ENCODE measurements at regions not wholly inside any gene's neighbourhood (a gene's known extent, or its start where the extent isn't known, plus 50 kb on each side); places are given as distances from the start of the nearest gene placed in this dataset.
"Not testable (repeated sequence)": the region's sequence is repeated elsewhere in the genome, so short reads cannot be mapped to it uniquely, and the experiment has no call there.

GRCh38 chr7:66454600-66455225 lies 174.0 kb upstream of the KCTD7 start:
- H3K4me3 ChIP-seq (ENCODE audit: low read depth in 1 of 2, low read length in 2 of 2): no peak overlapping the region
- H3K36me3 ChIP-seq (ENCODE audit: control insufficient read depth in 2 of 2, insufficient read depth in 2 of 2, low read length in 1 of 2): no peaks in the 10 kb centered on the region
- no peaks in the 10 kb centered on the region for H3K27me3 ChIP-seq (ENCODE audit: control insufficient read depth in 1 of 2, insufficient read depth in 2 of 2, low read length in 2 of 2)
- H3K9me3 ChIP-seq (ENCODE audit: control insufficient read depth in 2 of 2, insufficient read depth in 1 of 2, low read depth in 1 of 2, low read length in 1 of 2): no peaks in the 10 kb centered on the region
- H3K27ac ChIP-seq (ENCODE audit: low read depth in 2 of 2, low read length in 1 of 2): no peak overlapping the region
- no peaks in the 10 kb centered on the region for H3K4me1 ChIP-seq (ENCODE audit: control insufficient read depth in 2 of 2, insufficient read depth in 2 of 2, low read length in 1 of 2)
- 91 to 92% methylated on average over 5 of the region's 5 CpGs for WGBS, 2 donors

GRCh38 chr7:66455432-66455831 lies 173.2 kb upstream of the KCTD7 start:
- H3K9me3 ChIP-seq (ENCODE audit: control insufficient read depth in 2 of 2, insufficient read depth in 1 of 2, low read depth in 1 of 2, low read length in 1 of 2); H3K4me1 ChIP-seq (ENCODE audit: control insufficient read depth in 2 of 2, insufficient read depth in 2 of 2, low read length in 1 of 2); H3K27ac ChIP-seq (ENCODE audit: low read depth in 2 of 2, low read length in 1 of 2); H3K27me3 ChIP-seq (ENCODE audit: control insufficient read depth in 1 of 2, insufficient read depth in 2 of 2, low read length in 2 of 2); H3K36me3 ChIP-seq (ENCODE audit: control insufficient read depth in 2 of 2, insufficient read depth in 2 of 2, low read length in 1 of 2); H3K4me3 ChIP-seq (ENCODE audit: low read depth in 1 of 2, low read length in 2 of 2): not testable (repeated sequence)
- WGBS, 2 donors: 86 to 100% methylated on average over 1 of the region's 1 CpG

DNA sequence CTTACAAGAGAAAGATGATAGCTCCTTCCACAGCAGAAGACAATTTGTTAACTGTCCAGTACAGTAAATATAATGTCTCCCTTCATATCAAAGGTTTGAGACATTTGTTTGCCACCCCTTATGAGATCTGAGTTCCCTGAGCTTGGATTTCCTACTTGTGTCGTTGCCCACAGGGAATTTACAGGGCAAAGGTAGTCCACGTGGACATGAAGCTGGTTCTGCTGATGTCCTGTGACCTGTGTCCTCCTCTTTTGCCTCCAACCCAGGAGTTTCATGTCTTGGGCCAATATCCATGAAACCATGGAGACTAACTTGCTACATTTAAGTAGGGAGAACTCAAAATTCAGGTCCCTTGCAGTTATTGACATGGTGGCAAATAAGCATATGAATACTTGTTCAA lies 172.2 kb upstream of the KCTD7 start:
- WGBS, 2 donors: 75 to 86% methylated on average over 2 of the region's 2 CpGs
- H3K4me1 ChIP-seq (ENCODE audit: control insufficient read depth in 2 of 2, insufficient read depth in 2 of 2, low read length in 1 of 2); H3K4me3 ChIP-seq (ENCODE audit: low read depth in 1 of 2, low read length in 2 of 2); H3K27me3 ChIP-seq (ENCODE audit: control insufficient read depth in 1 of 2, insufficient read depth in 2 of 2, low read length in 2 of 2); H3K27ac ChIP-seq (ENCODE audit: low read depth in 2 of 2, low read length in 1 of 2); H3K9me3 ChIP-seq (ENCODE audit: control insufficient read depth in 2 of 2, insufficient read depth in 1 of 2, low read depth in 1 of 2, low read length in 1 of 2); H3K36me3 ChIP-seq (ENCODE audit: control insufficient read depth in 2 of 2, insufficient read depth in 2 of 2, low read length in 1 of 2): not testable (repeated sequence)

- 81 to 82% methylated on average over 4 to 5 of the region's 5 CpGs for WGBS, 2 donors
- H3K27me3 ChIP-seq (ENCODE audit: control insufficient read depth in 1 of 2, insufficient read depth in 2 of 2, low read length in 2 of 2); H3K9me3 ChIP-seq (ENCODE audit: control insufficient read depth in 2 of 2, insufficient read depth in 1 of 2, low read depth in 1 of 2, low read length in 1 of 2); H3K27ac ChIP-seq (ENCODE audit: low read depth in 2 of 2, low read length in 1 of 2); H3K36me3 ChIP-seq (ENCODE audit: control insufficient read depth in 2 of 2, insufficient read depth in 2 of 2, low read length in 1 of 2); H3K4me1 ChIP-seq (ENCODE audit: control insufficient read depth in 2 of 2, insufficient read depth in 2 of 2, low read length in 1 of 2); H3K4me3 ChIP-seq (ENCODE audit: low read depth in 1 of 2, low read length in 2 of 2): not testable (repeated sequence)
Observed at GRCh38 chr7:66458991-66459390, 169.7 kb upstream of the KCTD7 start.

DNA sequence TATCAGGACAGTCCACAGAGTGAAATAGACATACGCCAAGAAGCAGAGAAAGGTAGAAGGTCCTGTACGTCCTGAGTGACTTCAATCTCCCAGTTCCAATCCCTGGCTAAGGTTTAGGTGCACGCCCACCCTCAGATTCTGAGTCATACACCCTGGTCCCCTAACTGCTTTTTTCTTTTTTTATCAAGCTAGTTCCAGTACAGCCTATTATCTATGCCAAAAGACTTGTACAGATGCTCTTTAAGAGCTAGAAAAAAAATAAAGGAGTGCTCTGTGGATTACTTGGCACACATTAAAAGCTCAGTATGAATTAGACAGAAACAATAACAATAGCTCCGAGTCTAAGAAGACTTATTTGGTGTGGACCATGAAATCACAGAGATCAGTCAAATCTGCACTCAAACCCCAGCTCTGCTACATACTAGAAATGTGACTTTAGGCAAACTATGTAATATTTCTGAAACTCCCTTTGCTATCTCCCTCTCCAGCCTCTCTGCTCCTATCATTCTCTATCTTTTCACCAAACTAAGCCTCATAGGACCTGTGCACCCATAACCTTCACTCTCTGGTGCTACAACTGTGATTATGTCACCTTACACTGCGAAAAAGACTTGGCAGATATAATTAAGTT lies 168.8 kb upstream of the KCTD7 start:
- WGBS, 2 donors: 58 to 71% methylated on average over 5 of the region's 5 CpGs
- not testable (repeated sequence) for H3K9me3 ChIP-seq (ENCODE audit: control insufficient read depth in 2 of 2, insufficient read depth in 1 of 2, low read depth in 1 of 2, low read length in 1 of 2); H3K27ac ChIP-seq (ENCODE audit: low read depth in 2 of 2, low read length in 1 of 2); H3K36me3 ChIP-seq (ENCODE audit: control insufficient read depth in 2 of 2, insufficient read depth in 2 of 2, low read length in 1 of 2); H3K27me3 ChIP-seq (ENCODE audit: control insufficient read depth in 1 of 2, insufficient read depth in 2 of 2, low read length in 2 of 2); H3K4me1 ChIP-seq (ENCODE audit: control insufficient read depth in 2 of 2, insufficient read depth in 2 of 2, low read length in 1 of 2); H3K4me3 ChIP-seq (ENCODE audit: low read depth in 1 of 2, low read length in 2 of 2)

GRCh38 chr7:66460921-66461361 lies 167.7 kb upstream of the KCTD7 start:
- no peak overlapping the region for H3K27ac ChIP-seq (ENCODE audit: low read depth in 2 of 2, low read length in 1 of 2)
- 88 to 92% methylated on average over 3 of the region's 3 CpGs for WGBS, 2 donors

GRCh38 chr7:66461397-66461796 lies 167.3 kb upstream of the KCTD7 start:
- H3K36me3 ChIP-seq (ENCODE audit: control insufficient read depth in 2 of 2, insufficient read depth in 2 of 2, low read length in 1 of 2); H3K9me3 ChIP-seq (ENCODE audit: control insufficient read depth in 2 of 2, insufficient read depth in 1 of 2, low read depth in 1 of 2, low read length in 1 of 2); H3K4me1 ChIP-seq (ENCODE audit: control insufficient read depth in 2 of 2, insufficient read depth in 2 of 2, low read length in 1 of 2); H3K27me3 ChIP-seq (ENCODE audit: control insufficient read depth in 1 of 2, insufficient read depth in 2 of 2, low read length in 2 of 2); H3K27ac ChIP-seq (ENCODE audit: low read depth in 2 of 2, low read length in 1 of 2); H3K4me3 ChIP-seq (ENCODE audit: low read depth in 1 of 2, low read length in 2 of 2): not testable (repeated sequence)
- 95 to 97% methylated on average over 4 of the region's 4 CpGs for WGBS, 2 donors

More at GRCh38 chr7:66460921-66461361, 167.7 kb upstream of the KCTD7 start:
- Histone ChIP-seq H3K27me3 (ENCODE audit: control insufficient read depth in 1 of 2, insufficient read depth in 2 of 2, low read length in 2 of 2) (no peaks in the 10 kb centered on the region), H3K4me3 (ENCODE audit: low read depth in 1 of 2, low read length in 2 of 2) (no peak overlapping the region), H3K36me3 (ENCODE audit: control insufficient read depth in 2 of 2, insufficient read depth in 2 of 2, low read length in 1 of 2) (no peaks in the 10 kb centered on the region), H3K9me3 (ENCODE audit: control insufficient read depth in 2 of 2, insufficient read depth in 1 of 2, low read depth in 1 of 2, low read length in 1 of 2) (no peaks in the 10 kb centered on the region), H3K4me1 (ENCODE audit: control insufficient read depth in 2 of 2, insufficient read depth in 2 of 2, low read length in 1 of 2) (no peaks in the 10 kb centered on the region)

- WGBS, 2 donors: 97 to 98% methylated on average over 4 of the region's 4 CpGs
Observed at GRCh38 chr7:66462831-66463230, 165.8 kb upstream of the KCTD7 start.

GRCh38 chr7:66464059-66464458 lies 164.6 kb upstream of the KCTD7 start:
- H3K27ac ChIP-seq (ENCODE audit: low read depth in 2 of 2, low read length in 1 of 2): no peak overlapping the region
- no peaks in the 10 kb centered on the region for H3K9me3 ChIP-seq (ENCODE audit: control insufficient read depth in 2 of 2, insufficient read depth in 1 of 2, low read depth in 1 of 2, low read length in 1 of 2)
- H3K27me3 ChIP-seq (ENCODE audit: control insufficient read depth in 1 of 2, insufficient read depth in 2 of 2, low read length in 2 of 2): no peaks in the 10 kb centered on the region
- no peaks in the 10 kb centered on the region for H3K4me1 ChIP-seq (ENCODE audit: control insufficient read depth in 2 of 2, insufficient read depth in 2 of 2, low read length in 1 of 2)
- H3K4me3 ChIP-seq (ENCODE audit: low read depth in 1 of 2, low read length in 2 of 2): no peak overlapping the region
- 91 to 95% methylated on average over 6 of the region's 6 CpGs for WGBS, 2 donors
- peaks cover 0 to 3% of the 10 kb centered on the region in 2 donors for H3K36me3 ChIP-seq (ENCODE audit: control insufficient read depth in 2 of 2, insufficient read depth in 2 of 2, low read length in 1 of 2)

More at GRCh38 chr7:66462831-66463230, 165.8 kb upstream of the KCTD7 start:
- not testable (repeated sequence) for H3K4me1 ChIP-seq (ENCODE audit: control insufficient read depth in 2 of 2, insufficient read depth in 2 of 2, low read length in 1 of 2); H3K27me3 ChIP-seq (ENCODE audit: control insufficient read depth in 1 of 2, insufficient read depth in 2 of 2, low read length in 2 of 2); H3K36me3 ChIP-seq (ENCODE audit: control insufficient read depth in 2 of 2, insufficient read depth in 2 of 2, low read length in 1 of 2); H3K9me3 ChIP-seq (ENCODE audit: control insufficient read depth in 2 of 2, insufficient read depth in 1 of 2, low read depth in 1 of 2, low read length in 1 of 2); H3K4me3 ChIP-seq (ENCODE audit: low read depth in 1 of 2, low read length in 2 of 2); H3K27ac ChIP-seq (ENCODE audit: low read depth in 2 of 2, low read length in 1 of 2)

DNA sequence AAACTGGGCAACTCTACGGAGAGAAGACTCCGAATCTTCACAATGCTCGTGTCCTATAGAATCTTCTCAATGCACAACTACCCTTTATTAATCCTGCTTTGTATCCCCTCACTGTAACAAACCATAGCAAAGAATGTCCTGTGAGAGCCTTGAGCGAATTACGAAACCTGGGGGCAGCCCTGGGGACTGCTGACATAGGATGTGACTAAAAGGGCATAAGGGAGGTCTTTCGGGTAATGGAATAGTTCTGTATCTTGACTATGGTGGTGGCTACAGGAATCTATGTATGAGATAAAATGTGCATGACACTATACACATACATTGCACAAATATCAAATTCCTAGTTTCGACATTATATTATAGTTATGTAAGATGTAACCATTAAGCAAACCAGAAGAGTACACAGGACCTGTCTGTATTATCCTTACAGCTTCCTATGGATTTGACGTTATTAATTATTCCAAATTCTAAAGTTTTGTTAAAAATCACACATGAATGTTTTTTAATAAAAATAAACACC lies 162.5 kb upstream of the KCTD7 start:
- Histone ChIP-seq H3K27me3 (ENCODE audit: control insufficient read depth in 1 of 2, insufficient read depth in 2 of 2, low read length in 2 of 2) (no peaks in the 10 kb centered on the region), H3K36me3 (ENCODE audit: control insufficient read depth in 2 of 2, insufficient read depth in 2 of 2, low read length in 1 of 2) (peaks cover 0 to 3% of the 10 kb centered on the region in 2 donors), H3K9me3 (ENCODE audit: control insufficient read depth in 2 of 2, insufficient read depth in 1 of 2, low read depth in 1 of 2, low read length in 1 of 2) (no peaks in the 10 kb centered on the region), H3K27ac (ENCODE audit: low read depth in 2 of 2, low read length in 1 of 2) (no peak overlapping the region), H3K4me3 (ENCODE audit: low read depth in 1 of 2, low read length in 2 of 2) (no peak overlapping the region), H3K4me1 (ENCODE audit: control insufficient read depth in 2 of 2, insufficient read depth in 2 of 2, low read length in 1 of 2) (no peaks in the 10 kb centered on the region)
- 96 to 97% methylated on average over 8 of the region's 8 CpGs for WGBS, 2 donors

Measured in esophagus (tissue), 2 donors.